ENCODE measurements at regions not wholly inside any gene's neighbourhood (a gene's known extent, or its start where the extent isn't known, plus 50 kb on each side); places are given as distances from the start of the nearest gene placed in this dataset.

- Histone ChIP-seq H3K36me3 (ENCODE audit: control insufficient read depth, insufficient read depth, low read length) (no peaks in the 10 kb centered on the region), H3K9ac (ENCODE audit: extremely low read depth, low read length, poor library complexity, severe bottlenecking) (no peak overlapping the region), H3K27ac (ENCODE audit: low read depth, low read length) (no peak overlapping the region), H3K4me3 (ENCODE audit: low read length) (no peak overlapping the region), H3K27me3 (ENCODE audit: control insufficient read depth, insufficient read depth, low read length, poor library complexity, severe bottlenecking) (no peaks in the 10 kb centered on the region), H3K4me1 (ENCODE audit: control insufficient read depth, insufficient read depth, low read length) (no peaks in the 10 kb centered on the region), H3K9me3 (ENCODE audit: control insufficient read depth, low read length) (no peaks in the 10 kb centered on the region)
- Mint-ChIP-seq H3K4me1 (peaks cover 4% of the 10 kb centered on the region), H3K36me3 (ENCODE audit: low read depth) (no peaks in the 10 kb centered on the region), H3K27ac (no peak overlapping the region), H3K4me3 (no peak overlapping the region), H3K9me3 (no peaks in the 10 kb centered on the region), H3K27me3 (ENCODE audit: insufficient read depth) (no peaks in the 10 kb centered on the region)
- DNase-seq, result no peak
- no peak for TF ChIP-seq CTCF (conservative IDR thresholded peaks at IDR 0.05)
- WGBS, 2 experiments (ENCODE audit: insufficient coverage in 1 of 2, insufficient read length in 1 of 2), result 90 to 100% methylated on average over 1 to 3 of the region's 3 CpGs
Observed at GRCh38 chr5:156197042-156197635, 129.8 kb upstream of the SGCD start.

- H3K9me3 Mint-ChIP-seq, result no peaks in the 10 kb centered on the region
- peaks cover 6% of the 10 kb centered on the region for H3K4me1 Mint-ChIP-seq
- no peak for DNase-seq
- H3K36me3 Mint-ChIP-seq (ENCODE audit: low read depth), result no peaks in the 10 kb centered on the region
- Histone ChIP-seq H3K27ac (ENCODE audit: low read depth, low read length) (no peak overlapping the region), H3K4me1 (ENCODE audit: control insufficient read depth, insufficient read depth, low read length) (no peaks in the 10 kb centered on the region), H3K4me3 (ENCODE audit: low read length) (no peak overlapping the region), H3K9me3 (ENCODE audit: control insufficient read depth, low read length) (no peaks in the 10 kb centered on the region), H3K36me3 (ENCODE audit: control insufficient read depth, insufficient read depth, low read length) (no peaks in the 10 kb centered on the region), H3K9ac (ENCODE audit: extremely low read depth, low read length, poor library complexity, severe bottlenecking) (no peak overlapping the region), H3K27me3 (ENCODE audit: control insufficient read depth, insufficient read depth, low read length, poor library complexity, severe bottlenecking) (no peaks in the 10 kb centered on the region)
- TF ChIP-seq CTCF (conservative IDR thresholded peaks at IDR 0.05), result no peak
- H3K27ac Mint-ChIP-seq, result no peak overlapping the region
- WGBS, 2 experiments (ENCODE audit: insufficient coverage in 1 of 2, insufficient read length in 1 of 2), result 91 to 100% methylated on average over 1 of the region's 1 CpG
- H3K4me3 Mint-ChIP-seq, result no peak overlapping the region
- no peaks in the 10 kb centered on the region for H3K27me3 Mint-ChIP-seq (ENCODE audit: insufficient read depth)
Observed at GRCh38 chr5:156199045-156199444, 127.9 kb upstream of the SGCD start.

GRCh38 chr5:156200938-156201787 lies 125.8 kb upstream of the SGCD start:
- H3K27ac Mint-ChIP-seq, result no peak overlapping the region
- H3K36me3 Mint-ChIP-seq (ENCODE audit: low read depth), result no peaks in the 10 kb centered on the region
- H3K9me3 Mint-ChIP-seq, result no peaks in the 10 kb centered on the region
- no peaks in the 10 kb centered on the region for H3K9me3 ChIP-seq (ENCODE audit: control insufficient read depth, low read length)
- WGBS, 2 experiments (ENCODE audit: insufficient coverage in 1 of 2, insufficient read length in 1 of 2), result 85 to 100% methylated on average over 4 to 8 of the region's 8 CpGs
- DNase-seq, result no peak
- H3K4me3 Mint-ChIP-seq, result no peak overlapping the region
- TF ChIP-seq CTCF (conservative IDR thresholded peaks at IDR 0.05), result no peak
- H3K4me1 Mint-ChIP-seq, result peaks cover 6% of the 10 kb centered on the region
- no peaks in the 10 kb centered on the region for H3K27me3 Mint-ChIP-seq (ENCODE audit: insufficient read depth)
- no peak overlapping the region for H3K9ac ChIP-seq (ENCODE audit: extremely low read depth, low read length, poor library complexity, severe bottlenecking)
- H3K4me3 ChIP-seq (ENCODE audit: low read length), result no peak overlapping the region
- H3K4me1 ChIP-seq (ENCODE audit: control insufficient read depth, insufficient read depth, low read length), result no peaks in the 10 kb centered on the region
- H3K27ac ChIP-seq (ENCODE audit: low read depth, low read length), result no peak overlapping the region
- H3K36me3 ChIP-seq (ENCODE audit: control insufficient read depth, insufficient read depth, low read length), result no peaks in the 10 kb centered on the region
- no peaks in the 10 kb centered on the region for H3K27me3 ChIP-seq (ENCODE audit: control insufficient read depth, insufficient read depth, low read length, poor library complexity, severe bottlenecking)
